Skeletal muscle tissue (tissue), 3 donors: ENCODE measurements at regions not wholly inside any gene's neighbourhood (a gene's known extent, or its start where the extent isn't known, plus 50 kb on each side); places are given as distances from the start of the nearest gene placed in this dataset.
A peak's percentile ranks its signal among the peaks of the same experiment; 100 is the strongest.

Experiments used
- H3K27ac ChIP-seq: one replicate; pipeline ENCODE4 v1.7.0; 2013; ENCODE audit warnings: mild to moderate bottlenecking, low read depth, low read length, inconsistent platforms
- H3K27me3 ChIP-seq, 3 donors: one replicate each; pipeline ENCODE4 v1.7.0; 2013; ENCODE audit warnings: low read length in 3 of 3; ENCODE audit not compliant: control insufficient read depth in 3 of 3, insufficient read depth in 3 of 3
- H3K36me3 ChIP-seq, 3 donors: one replicate each; pipeline ENCODE4 v1.7.0; 2013; ENCODE audit warnings: low read length in 3 of 3; ENCODE audit not compliant: control insufficient read depth in 3 of 3, insufficient read depth in 3 of 3
- H3K4me1 ChIP-seq, 3 donors: one replicate each; pipeline ENCODE4 v1.7.0; 2013; ENCODE audit warnings: low read length in 3 of 3, mild to moderate bottlenecking in 3 of 3; ENCODE audit not compliant: control insufficient read depth in 3 of 3, insufficient read depth in 3 of 3
- H3K4me3 ChIP-seq, 3 donors: one replicate each; pipeline ENCODE4 v1.7.0; 2013; ENCODE audit warnings: low read length in 3 of 3
- H3K9ac ChIP-seq, 3 donors: one replicate each; pipeline ENCODE4 v1.7.0; 2013; ENCODE audit warnings: low read length in 3 of 3, mild to moderate bottlenecking in 3 of 3, moderate library complexity in 2 of 3, low read depth in 1 of 3
- H3K9me3 ChIP-seq, 3 donors: one replicate each; pipeline ENCODE4 v1.7.0; 2013; ENCODE audit warnings: low read length in 3 of 3; ENCODE audit not compliant: control insufficient read depth in 3 of 3
- donor health status: Osteomylitis.

DNA sequence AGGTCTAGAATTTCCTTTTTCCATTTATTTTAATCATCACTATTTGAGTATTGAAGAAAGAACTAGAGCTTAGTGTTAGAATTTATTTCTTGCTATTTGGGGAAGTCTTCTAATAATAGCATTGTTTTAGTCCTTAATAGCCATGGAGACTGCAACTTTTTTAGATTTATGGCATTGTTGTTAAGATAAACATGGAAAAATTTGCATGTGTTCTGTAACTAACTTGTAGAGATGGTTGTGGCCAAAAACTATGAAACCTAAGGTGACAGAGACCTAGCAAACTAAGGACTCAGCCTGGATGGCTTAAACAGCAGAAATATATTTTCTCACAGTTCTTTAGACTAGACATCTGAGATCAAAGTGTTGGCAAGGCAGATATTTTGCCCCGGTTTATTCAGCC is 246.4 kb downstream of the SPRY2 start:
- no peak overlapping the region for H3K27ac ChIP-seq
- H3K4me3 ChIP-seq, result no peak overlapping the region
- no peaks in the 10 kb centered on the region for H3K4me1 ChIP-seq
- H3K9me3 ChIP-seq, result no peaks in the 10 kb centered on the region
- H3K27me3 ChIP-seq, result no peaks in the 10 kb centered on the region
- H3K36me3 ChIP-seq, result no peaks in the 10 kb centered on the region
- no peak overlapping the region for H3K9ac ChIP-seq

DNA sequence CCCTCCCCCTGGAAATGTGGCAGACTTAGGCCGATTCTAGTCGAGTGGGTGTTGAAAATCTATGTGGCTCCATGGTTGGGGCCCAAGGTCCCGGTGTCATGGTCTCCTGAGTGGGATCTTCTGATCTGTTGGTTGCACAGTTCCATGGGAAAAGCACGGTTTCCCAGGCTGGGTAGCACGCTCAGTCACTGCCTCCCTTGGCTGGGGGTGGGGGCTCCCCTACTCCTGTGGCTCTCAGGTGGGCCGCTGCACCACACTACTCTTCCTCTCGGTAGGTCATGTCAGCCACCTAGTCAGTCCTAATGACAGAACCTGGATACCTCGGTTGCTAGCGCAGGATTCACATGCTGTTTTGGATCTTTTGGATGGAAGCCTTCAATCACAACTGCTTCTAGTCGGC is 247.0 kb downstream of the SPRY2 start:
- no peaks in the 10 kb centered on the region for H3K9me3 ChIP-seq
- no peaks in the 10 kb centered on the region for H3K36me3 ChIP-seq
- H3K27ac ChIP-seq, result no peak overlapping the region
- H3K27me3 ChIP-seq, result no peaks in the 10 kb centered on the region
- H3K4me3 ChIP-seq, result no peak overlapping the region
- H3K9ac ChIP-seq, result no peak overlapping the region
- H3K4me1 ChIP-seq, result no peaks in the 10 kb centered on the region

GRCh38 chr13:80086304-80086721 is 254.6 kb downstream of the SPRY2 start:
- Histone ChIP-seq H3K27me3 (no peaks in the 10 kb centered on the region), H3K36me3 (no peaks in the 10 kb centered on the region), H3K9ac (no peak overlapping the region), H3K4me3 (no peak overlapping the region), H3K9me3 (no peaks in the 10 kb centered on the region), H3K4me1 (peaks cover 0 to 4% (median 3%) of the 10 kb centered on the region in 3 donors), H3K27ac (no peak overlapping the region)

GRCh38 chr13:80083853-80084676 is 256.9 kb downstream of the SPRY2 start:
- Histone ChIP-seq H3K36me3 (no peaks in the 10 kb centered on the region), H3K27me3 (no peaks in the 10 kb centered on the region), H3K4me1 (peaks cover 0 to 4% (median 3%) of the 10 kb centered on the region in 3 donors), H3K27ac (peak overlapping the region; percentile 76), H3K9ac (peak overlapping the region in 1 of 3 donors; percentile 17), H3K9me3 (no peaks in the 10 kb centered on the region), H3K4me3 (peak overlapping the region in 2 of 3 donors; percentile 16 to 35)

- no peaks in the 10 kb centered on the region for H3K36me3 ChIP-seq
- peak overlapping the region; percentile 76 for H3K27ac ChIP-seq
- peak overlapping the region in 2 of 3 donors; percentile 17 to 34 for H3K9ac ChIP-seq
- H3K4me3 ChIP-seq, result peak overlapping the region in 2 of 3 donors; percentile 16 to 35
- H3K4me1 ChIP-seq, result peaks cover 0 to 4% (median 3%) of the 10 kb centered on the region in 3 donors
- no peaks in the 10 kb centered on the region for H3K27me3 ChIP-seq
- H3K9me3 ChIP-seq, result no peaks in the 10 kb centered on the region
Observed at GRCh38 chr13:80083081-80083852, 257.7 kb downstream of the SPRY2 start.

DNA sequence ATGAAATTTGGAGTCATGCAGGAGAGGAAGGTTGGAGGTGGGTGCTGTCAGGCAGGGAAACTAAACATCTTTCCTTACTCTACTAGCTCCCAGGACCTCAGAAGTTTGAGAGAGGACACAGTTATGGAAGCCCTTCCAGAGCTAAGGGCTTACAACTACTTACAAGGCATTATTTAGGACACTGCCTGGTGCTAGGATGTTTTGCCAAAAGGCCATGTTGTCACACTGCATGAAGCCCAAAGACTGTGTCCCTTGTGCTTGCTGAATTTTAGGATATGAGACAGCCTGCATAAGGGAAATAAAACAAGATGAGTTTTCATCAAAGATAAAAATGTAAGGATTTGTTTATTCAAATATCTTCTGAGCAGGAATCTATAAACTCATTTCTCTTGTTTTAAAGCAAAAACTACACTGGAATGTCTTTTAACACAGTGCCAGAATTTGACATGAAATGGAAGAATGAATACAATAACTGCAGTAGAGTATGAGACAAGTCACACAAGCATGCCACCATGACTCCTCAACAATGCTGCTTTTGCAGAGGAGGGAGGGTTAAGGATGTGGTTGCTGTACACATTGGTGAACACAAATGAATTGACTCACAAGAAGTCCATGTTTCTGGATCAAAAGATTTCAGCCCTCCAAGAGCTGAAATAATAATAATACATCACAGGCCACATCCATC is 258.4 kb downstream of the SPRY2 start:
- Histone ChIP-seq H3K27me3 (no peaks in the 10 kb centered on the region), H3K36me3 (no peaks in the 10 kb centered on the region), H3K4me3 (no peak overlapping the region), H3K4me1 (peaks cover 0 to 4% (median 3%) of the 10 kb centered on the region in 3 donors), H3K27ac (no peak overlapping the region), H3K9ac (no peak overlapping the region), H3K9me3 (no peaks in the 10 kb centered on the region)

GRCh38 chr13:80074811-80075210 is 266.1 kb downstream of the SPRY2 start:
- no peak overlapping the region for H3K4me3 ChIP-seq
- H3K27me3 ChIP-seq, result no peaks in the 10 kb centered on the region
- no peak overlapping the region for H3K9ac ChIP-seq
- H3K27ac ChIP-seq, result no peak overlapping the region
- H3K4me1 ChIP-seq, result no peaks in the 10 kb centered on the region
- no peaks in the 10 kb centered on the region for H3K36me3 ChIP-seq
- H3K9me3 ChIP-seq, result no peaks in the 10 kb centered on the region

DNA sequence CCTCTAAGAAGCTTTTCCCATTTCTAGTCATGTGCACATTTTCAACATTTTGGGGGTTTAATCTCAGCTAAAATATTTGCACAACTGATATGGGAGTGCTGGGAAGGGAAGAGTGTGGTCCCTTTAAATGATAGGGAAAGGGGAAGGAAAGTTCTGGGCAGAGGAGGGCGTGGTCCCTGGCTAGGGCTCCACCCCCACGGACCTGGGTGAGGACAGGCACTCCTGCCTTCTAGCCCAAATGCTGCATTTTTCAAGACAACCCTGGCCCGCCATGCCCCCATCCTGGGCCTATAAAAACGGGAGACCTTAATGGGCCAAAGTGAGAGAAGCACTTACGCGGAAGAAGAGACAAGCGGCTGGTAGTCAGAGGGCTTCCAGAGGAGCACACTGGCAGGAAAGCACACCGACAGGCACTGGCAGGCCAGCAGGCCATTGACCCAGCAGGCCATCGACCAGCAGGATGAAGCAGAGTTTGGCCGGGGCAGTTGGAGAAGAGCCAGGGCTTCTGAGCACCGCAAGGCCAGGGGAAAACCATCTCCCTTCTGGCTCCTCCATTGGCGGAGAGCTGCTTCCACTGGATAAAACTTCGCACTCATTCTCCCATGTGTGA is 266.7 kb downstream of the SPRY2 start:
- Histone ChIP-seq H3K27ac (no peak overlapping the region), H3K4me1 (no peaks in the 10 kb centered on the region), H3K4me3 (no peak overlapping the region), H3K27me3 (no peaks in the 10 kb centered on the region), H3K9me3 (no peaks in the 10 kb centered on the region), H3K36me3 (no peaks in the 10 kb centered on the region), H3K9ac (no peak overlapping the region)

- Histone ChIP-seq H3K4me1 (no peaks in the 10 kb centered on the region), H3K9me3 (no peaks in the 10 kb centered on the region), H3K27me3 (no peaks in the 10 kb centered on the region), H3K9ac (no peak overlapping the region), H3K36me3 (no peaks in the 10 kb centered on the region), H3K4me3 (no peak overlapping the region), H3K27ac (no peak overlapping the region)
Observed at GRCh38 chr13:80072231-80072630, 268.7 kb downstream of the SPRY2 start.
